Activated T-helper 17 cell treated with anti-CD3 and anti-CD28 coated beads, Interleukin-2, amount 50 U/mL, for 72 hours (primary cell): ENCODE measurements at regions not wholly inside any gene's neighbourhood (a gene's known extent, or its start where the extent isn't known, plus 50 kb on each side); places are given as distances from the start of the nearest gene placed in this dataset.

Experiments used
- ATAC-seq: fragments of 150-1000 bp; cut with Tn5 transposase; replicated peaks from 2 replicates; pipeline ENCODE4 v1.10.0; 2021; ENCODE audit warnings: mild to moderate bottlenecking, moderate library complexity
- H3K27ac Mint-ChIP-seq: one replicate; pipeline ENCODE4 v1.8.0; 2022; ENCODE audit warnings: mixed read lengths
- H3K27me3 Mint-ChIP-seq: one replicate; pipeline ENCODE4 v1.8.0; 2022; ENCODE audit warnings: mixed read lengths
- H3K36me3 Mint-ChIP-seq: one replicate; pipeline ENCODE4 v1.8.0; 2022; ENCODE audit warnings: low read depth, mild to moderate bottlenecking, mixed read lengths
- H3K4me1 Mint-ChIP-seq: one replicate; pipeline ENCODE4 v1.8.0; 2022; ENCODE audit warnings: mixed read lengths
- H3K4me3 Mint-ChIP-seq: one replicate; pipeline ENCODE4 v1.8.0; 2022; ENCODE audit warnings: mild to moderate bottlenecking, mixed read lengths
- H3K9me3 Mint-ChIP-seq: one replicate; pipeline ENCODE4 v1.8.0; 2022; ENCODE audit warnings: mixed read lengths

DNA sequence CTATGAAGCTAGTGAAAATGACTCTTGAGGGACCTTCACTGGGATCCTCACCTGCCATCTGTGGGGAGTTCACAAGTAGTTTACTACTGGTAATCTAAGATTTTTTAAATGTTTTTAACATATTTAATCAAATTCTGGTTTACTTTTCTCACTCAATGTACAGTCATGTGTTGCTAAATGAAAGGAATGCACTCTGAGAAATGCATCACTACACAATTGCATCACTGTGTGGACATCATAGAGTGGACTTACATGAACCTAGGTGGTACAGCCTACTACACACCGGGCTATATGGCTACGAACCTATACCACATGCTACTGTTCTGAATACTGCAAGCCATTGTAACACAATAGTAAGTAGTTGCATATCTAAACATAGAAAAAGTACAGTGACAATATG is 528.0 kb downstream of the BCL11A start:
- peaks cover 7% of the 10 kb centered on the region for H3K27me3 Mint-ChIP-seq
- peaks cover 8% of the 10 kb centered on the region for H3K9me3 Mint-ChIP-seq
- H3K4me3 Mint-ChIP-seq, result no peak overlapping the region
- no peak overlapping the region for H3K27ac Mint-ChIP-seq
- ATAC-seq, result no peak
- H3K36me3 Mint-ChIP-seq, result no peaks in the 10 kb centered on the region
- H3K4me1 Mint-ChIP-seq, result no peaks in the 10 kb centered on the region

GRCh38 chr2:60023256-60023985 is 530.0 kb downstream of the BCL11A start:
- no peak overlapping the region for H3K4me3 Mint-ChIP-seq
- no peak for ATAC-seq
- peaks cover 9% of the 10 kb centered on the region for H3K9me3 Mint-ChIP-seq
- H3K36me3 Mint-ChIP-seq, result no peaks in the 10 kb centered on the region
- no peak overlapping the region for H3K27ac Mint-ChIP-seq
- H3K4me1 Mint-ChIP-seq, result no peaks in the 10 kb centered on the region
- H3K27me3 Mint-ChIP-seq, result peaks cover 7% of the 10 kb centered on the region

GRCh38 chr2:60007671-60008070 is 545.8 kb downstream of the BCL11A start:
- no peak for ATAC-seq
- peaks cover 13% of the 10 kb centered on the region for H3K27me3 Mint-ChIP-seq
- H3K9me3 Mint-ChIP-seq, result peaks cover 8% of the 10 kb centered on the region

DNA sequence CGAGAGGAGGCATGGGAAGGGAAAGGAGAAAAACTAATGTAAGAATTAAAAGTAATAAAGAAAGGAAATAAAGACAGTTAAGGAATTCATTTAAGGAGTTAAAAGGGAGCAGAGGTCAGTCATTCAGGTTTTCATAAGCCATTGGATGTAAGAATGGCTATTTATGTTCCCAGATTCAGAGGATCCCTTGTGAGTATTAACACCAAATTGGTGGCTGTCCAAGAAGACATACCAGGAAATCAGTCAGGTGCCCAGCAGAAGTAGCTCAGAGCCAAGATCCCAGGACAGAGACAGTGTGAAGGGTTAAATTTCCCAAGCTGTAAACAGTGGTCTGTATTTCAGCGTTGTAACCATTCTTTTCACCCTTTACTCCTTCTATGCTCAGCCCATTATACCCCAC is 550.4 kb downstream of the BCL11A start:
- H3K27me3 Mint-ChIP-seq, result peaks cover 13% of the 10 kb centered on the region
- H3K36me3 Mint-ChIP-seq, result no peaks in the 10 kb centered on the region
- H3K4me3 Mint-ChIP-seq, result no peak overlapping the region
- ATAC-seq, result no peak
- no peaks in the 10 kb centered on the region for H3K4me1 Mint-ChIP-seq
- peaks cover 8% of the 10 kb centered on the region for H3K9me3 Mint-ChIP-seq
- no peak overlapping the region for H3K27ac Mint-ChIP-seq

More at GRCh38 chr2:60007671-60008070, 545.8 kb downstream of the BCL11A start:
- Mint-ChIP-seq H3K4me1 (no peaks in the 10 kb centered on the region), H3K27ac (no peak overlapping the region), H3K4me3 (no peak overlapping the region), H3K36me3 (no peaks in the 10 kb centered on the region)

DNA sequence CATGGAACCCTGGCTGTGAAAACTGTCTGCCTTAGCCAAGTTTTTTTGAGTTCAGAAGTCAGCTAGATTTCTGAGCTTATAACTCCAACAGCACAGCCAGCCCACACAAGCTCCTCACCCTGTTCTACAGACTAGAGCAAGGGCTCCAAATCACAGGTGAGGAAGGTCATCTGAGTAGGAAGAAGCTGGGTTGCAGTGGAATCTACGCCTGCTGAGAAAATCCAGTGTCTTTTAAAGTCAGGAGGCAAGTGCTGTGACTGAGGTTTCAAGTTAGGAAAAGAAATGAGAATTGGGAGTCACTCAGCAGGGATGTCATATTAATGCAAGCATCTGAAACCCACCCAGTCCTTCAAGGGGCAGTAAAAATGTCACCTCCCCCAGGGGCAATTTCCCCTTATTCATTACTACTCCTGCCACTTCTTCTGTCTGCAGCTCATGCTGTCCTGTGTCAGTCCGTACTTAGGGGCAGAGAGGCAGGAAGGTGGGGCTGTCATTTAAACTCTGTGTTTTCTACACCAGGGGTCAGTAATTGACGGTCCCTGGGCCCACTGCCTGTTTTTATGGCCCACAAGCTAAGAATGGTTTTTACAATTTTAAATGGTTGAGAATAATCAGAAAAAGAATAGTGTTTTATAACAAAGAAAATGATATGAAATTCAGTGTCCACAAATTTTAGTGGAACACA is 551.1 kb downstream of the BCL11A start:
- peaks cover 4% of the 10 kb centered on the region for H3K9me3 Mint-ChIP-seq
- H3K27me3 Mint-ChIP-seq, result peaks cover 13% of the 10 kb centered on the region
- H3K36me3 Mint-ChIP-seq, result no peaks in the 10 kb centered on the region

GRCh38 chr2:60000686-60001085 is 552.8 kb downstream of the BCL11A start:
- no peak overlapping the region for H3K4me3 Mint-ChIP-seq
- no peaks in the 10 kb centered on the region for H3K4me1 Mint-ChIP-seq
- H3K27ac Mint-ChIP-seq, result no peak overlapping the region
- peaks cover 5% of the 10 kb centered on the region for H3K27me3 Mint-ChIP-seq
- H3K36me3 Mint-ChIP-seq, result no peaks in the 10 kb centered on the region
- H3K9me3 Mint-ChIP-seq, result no peaks in the 10 kb centered on the region
- ATAC-seq, result no peak

More for the DNA sequence above, 551.1 kb downstream of the BCL11A start:
- no peak for ATAC-seq
- no peak overlapping the region for H3K27ac Mint-ChIP-seq
- H3K4me3 Mint-ChIP-seq, result no peak overlapping the region
- H3K4me1 Mint-ChIP-seq, result no peaks in the 10 kb centered on the region

GRCh38 chr2:59998324-59998723 is 555.1 kb downstream of the BCL11A start:
- Mint-ChIP-seq H3K4me3 (no peak overlapping the region), H3K36me3 (no peaks in the 10 kb centered on the region), H3K27ac (no peak overlapping the region), H3K27me3 (peaks cover 5% of the 10 kb centered on the region), H3K4me1 (no peaks in the 10 kb centered on the region), H3K9me3 (no peaks in the 10 kb centered on the region)
- no peak for ATAC-seq

DNA sequence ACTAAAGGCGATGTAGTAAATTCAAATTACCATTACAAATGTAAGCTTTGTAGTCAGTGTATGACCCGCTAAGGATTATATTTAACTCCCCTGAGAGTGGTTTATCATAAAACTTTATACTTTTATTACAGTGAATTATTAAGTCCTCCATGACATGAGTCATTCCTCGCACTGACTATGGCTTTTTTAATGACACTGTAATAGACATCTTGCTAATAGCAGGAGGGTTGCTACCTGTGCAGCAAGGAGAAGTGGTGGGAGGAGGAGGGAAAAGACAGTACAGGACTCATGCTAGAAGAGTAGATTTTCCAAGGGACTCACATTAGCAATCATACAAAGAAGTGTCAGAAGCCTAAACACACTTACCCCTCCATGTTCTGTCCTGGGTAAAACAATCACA is 556.1 kb downstream of the BCL11A start:
- Mint-ChIP-seq H3K4me1 (no peaks in the 10 kb centered on the region), H3K9me3 (no peaks in the 10 kb centered on the region), H3K4me3 (no peak overlapping the region), H3K36me3 (no peaks in the 10 kb centered on the region), H3K27ac (no peak overlapping the region), H3K27me3 (peaks cover 5% of the 10 kb centered on the region)
- ATAC-seq, result no peak

DNA sequence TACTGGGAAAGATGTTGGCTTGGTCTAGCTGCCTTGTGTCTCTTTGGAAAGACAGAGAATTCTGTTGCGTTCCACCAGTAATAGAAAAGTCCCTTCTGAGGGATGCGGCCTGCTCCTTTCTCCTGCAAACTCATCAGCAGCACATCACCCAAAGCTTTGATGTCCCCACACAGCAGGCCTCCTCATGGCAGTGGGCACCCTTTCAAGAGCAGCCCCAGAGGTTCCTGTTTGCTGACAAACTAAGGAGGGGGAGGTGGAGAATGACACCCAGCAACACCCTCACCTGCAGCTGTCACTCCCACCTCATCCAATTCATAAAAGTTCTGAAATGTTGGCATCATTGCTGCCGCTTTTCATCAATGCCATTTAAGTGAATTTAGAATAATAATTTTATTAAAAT is 556.6 kb downstream of the BCL11A start:
- no peaks in the 10 kb centered on the region for H3K4me1 Mint-ChIP-seq
- peaks cover 5% of the 10 kb centered on the region for H3K27me3 Mint-ChIP-seq
- H3K27ac Mint-ChIP-seq, result no peak overlapping the region
- no peak overlapping the region for H3K4me3 Mint-ChIP-seq
- no peak for ATAC-seq
- no peaks in the 10 kb centered on the region for H3K9me3 Mint-ChIP-seq
- H3K36me3 Mint-ChIP-seq, result no peaks in the 10 kb centered on the region

GRCh38 chr2:59993726-59994125 is 559.7 kb downstream of the BCL11A start:
- no peak overlapping the region for H3K4me3 Mint-ChIP-seq
- H3K27ac Mint-ChIP-seq, result no peak overlapping the region
- no peak for ATAC-seq
- H3K27me3 Mint-ChIP-seq, result peaks cover 5% of the 10 kb centered on the region
- no peaks in the 10 kb centered on the region for H3K9me3 Mint-ChIP-seq
- no peaks in the 10 kb centered on the region for H3K4me1 Mint-ChIP-seq
- no peaks in the 10 kb centered on the region for H3K36me3 Mint-ChIP-seq

GRCh38 chr2:59988341-59988740 is 565.1 kb downstream of the BCL11A start:
- Mint-ChIP-seq H3K4me3 (no peak overlapping the region), H3K27me3 (no peaks in the 10 kb centered on the region), H3K4me1 (no peaks in the 10 kb centered on the region), H3K36me3 (no peaks in the 10 kb centered on the region), H3K9me3 (no peaks in the 10 kb centered on the region), H3K27ac (no peak overlapping the region)
- ATAC-seq, result no peak

GRCh38 chr2:59986511-59986910 is 566.9 kb downstream of the BCL11A start:
- Mint-ChIP-seq H3K36me3 (no peaks in the 10 kb centered on the region), H3K9me3 (no peaks in the 10 kb centered on the region), H3K27me3 (no peaks in the 10 kb centered on the region), H3K4me3 (no peak overlapping the region), H3K4me1 (no peaks in the 10 kb centered on the region), H3K27ac (no peak overlapping the region)
- ATAC-seq, result no peak

DNA sequence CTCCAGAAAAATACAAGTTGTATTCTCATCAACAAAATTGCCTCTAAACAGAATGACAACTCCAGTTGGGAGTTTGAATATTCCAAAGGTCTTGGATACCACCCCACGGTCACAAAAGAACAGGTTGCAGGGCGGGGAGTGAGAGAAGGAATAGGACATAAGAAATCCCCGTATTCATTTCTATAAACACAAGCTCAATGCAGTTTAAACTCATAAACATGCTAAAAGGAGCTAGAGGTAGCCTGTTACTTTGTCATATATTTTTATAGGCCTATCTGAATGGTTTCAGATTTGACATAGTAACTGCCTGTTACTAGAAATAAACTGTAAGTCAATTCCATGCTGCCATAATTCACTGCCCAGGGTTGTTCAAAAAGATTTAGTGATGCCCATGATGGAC is 567.5 kb downstream of the BCL11A start:
- no peak overlapping the region for H3K27ac Mint-ChIP-seq
- no peaks in the 10 kb centered on the region for H3K9me3 Mint-ChIP-seq
- H3K4me1 Mint-ChIP-seq, result no peaks in the 10 kb centered on the region
- H3K4me3 Mint-ChIP-seq, result no peak overlapping the region
- no peak for ATAC-seq
- no peaks in the 10 kb centered on the region for H3K36me3 Mint-ChIP-seq
- no peaks in the 10 kb centered on the region for H3K27me3 Mint-ChIP-seq

DNA sequence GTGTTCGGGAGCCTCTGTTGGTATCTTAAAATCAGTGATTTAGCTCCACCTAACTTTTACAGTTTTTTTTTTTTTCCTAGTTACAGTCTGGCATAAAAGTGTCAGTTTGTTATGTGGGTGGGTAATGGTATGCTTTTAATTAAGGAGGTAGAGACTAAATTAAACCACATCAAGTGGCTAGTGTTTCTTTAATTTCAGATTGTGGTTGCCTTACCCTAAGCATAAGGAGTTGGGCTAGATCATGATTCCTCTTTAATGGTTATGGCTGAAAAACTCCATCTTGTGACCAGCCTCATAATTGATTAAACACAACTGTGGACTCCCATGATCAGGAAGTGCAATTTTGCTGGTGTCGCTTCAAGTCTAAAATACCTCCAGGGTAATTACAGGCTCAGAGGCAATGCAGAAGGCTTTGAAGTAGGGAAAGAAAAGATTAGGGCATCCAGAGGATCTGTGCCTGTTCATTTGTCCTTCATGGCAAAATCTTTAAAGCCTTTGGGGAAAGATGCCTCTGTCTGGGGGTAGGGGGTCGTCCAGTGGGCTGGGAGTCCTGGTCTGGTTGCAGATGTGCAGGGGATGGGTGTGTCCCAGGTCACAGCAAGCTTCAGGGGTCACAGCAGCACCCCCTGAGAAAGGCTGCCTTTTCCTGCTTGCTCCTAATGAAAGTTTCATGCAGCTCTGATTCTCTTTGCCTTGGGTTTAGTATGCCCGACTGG is 579.2 kb downstream of the BCL11A start:
- Mint-ChIP-seq H3K9me3 (no peaks in the 10 kb centered on the region), H3K27ac (no peak overlapping the region), H3K4me3 (no peak overlapping the region), H3K36me3 (no peaks in the 10 kb centered on the region), H3K27me3 (no peaks in the 10 kb centered on the region), H3K4me1 (no peaks in the 10 kb centered on the region)
- ATAC-seq, result no peak

DNA sequence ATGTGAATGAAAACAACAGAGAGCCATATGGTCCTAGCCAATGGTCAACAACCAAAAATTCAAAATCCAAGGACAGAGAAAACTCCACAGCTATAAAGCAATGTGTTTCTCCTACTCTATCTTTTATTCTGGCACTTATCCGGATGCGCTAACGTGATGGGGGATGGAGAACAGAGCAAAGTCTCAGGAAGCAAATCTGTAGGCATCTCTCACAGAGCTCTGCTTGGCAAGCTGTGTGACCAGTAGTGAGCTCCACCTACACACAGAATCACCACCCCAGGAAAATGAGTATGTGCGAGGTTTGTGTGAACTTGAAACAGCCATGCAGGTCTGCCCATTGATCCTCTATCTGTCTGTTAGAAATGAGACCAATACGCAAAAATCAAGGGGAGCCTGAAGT is 584.3 kb downstream of the BCL11A start:
- H3K27me3 Mint-ChIP-seq, result peaks cover 4% of the 10 kb centered on the region
- H3K4me1 Mint-ChIP-seq, result no peaks in the 10 kb centered on the region
- H3K4me3 Mint-ChIP-seq, result no peak overlapping the region
- H3K9me3 Mint-ChIP-seq, result peaks cover 4% of the 10 kb centered on the region
- no peaks in the 10 kb centered on the region for H3K36me3 Mint-ChIP-seq
- no peak for ATAC-seq
- no peak overlapping the region for H3K27ac Mint-ChIP-seq
